ENCODE measurements at regions not wholly inside any gene's neighbourhood (a gene's known extent, or its start where the extent isn't known, plus 50 kb on each side); places are given as distances from the start of the nearest gene placed in this dataset.
"Not testable (repeated sequence)": the region's sequence is repeated elsewhere in the genome, so short reads cannot be mapped to it uniquely, and the experiment has no call there.

GRCh38 chr3:178202194-178202593, 334.0 kb upstream of the KCNMB2 start:
- no peak for DNase-seq

GRCh38 chr3:178203165-178203564, 333.1 kb upstream of the KCNMB2 start:
- DNase-seq: no peak

DNA sequence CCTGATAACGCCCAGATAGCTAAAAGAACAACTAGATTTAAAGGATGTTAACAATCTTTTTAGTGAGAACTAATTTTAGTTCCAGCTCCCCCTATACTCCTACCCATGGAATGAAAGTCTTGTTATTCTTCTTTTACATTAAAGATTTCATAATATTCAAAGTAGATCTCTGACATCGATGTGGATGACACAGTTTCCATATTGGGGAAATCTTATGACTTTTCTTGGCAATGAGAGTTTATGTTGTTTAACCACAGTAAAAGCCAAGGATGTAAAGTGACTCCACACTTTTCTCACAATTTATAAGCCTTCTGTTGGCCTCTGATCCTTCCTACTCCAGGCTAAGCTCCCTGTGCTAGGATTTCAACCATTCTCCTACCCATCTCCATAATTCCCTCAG, 332.6 kb upstream of the KCNMB2 start:
- DNase-seq: no peak

DNA sequence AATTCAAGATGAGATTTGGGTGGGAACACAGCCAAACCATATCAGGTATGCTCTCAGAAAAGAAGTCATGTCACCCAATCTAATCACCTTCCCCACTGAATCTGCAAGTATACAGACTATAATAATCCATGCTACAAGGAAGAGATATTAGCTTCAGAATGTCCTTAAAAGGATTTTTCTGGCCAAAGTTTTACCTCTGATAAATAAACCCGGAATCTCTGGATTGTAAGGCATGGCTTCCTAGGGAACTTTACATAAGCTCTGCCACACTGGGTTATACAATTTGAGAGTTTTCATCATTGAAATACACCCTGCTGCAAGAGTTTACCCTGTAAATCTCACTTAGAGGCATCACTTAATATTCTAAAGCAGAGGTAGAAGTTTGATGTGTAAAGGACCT, 330.5 kb upstream of the KCNMB2 start:
- no peak for DNase-seq

GRCh38 chr3:178206521-178206920, 329.7 kb upstream of the KCNMB2 start:
- no peak for DNase-seq

- not testable (repeated sequence) for DNase-seq
Observed at GRCh38 chr3:178207161-178207560, 329.1 kb upstream of the KCNMB2 start.

GRCh38 chr3:178207627-178208026, 328.6 kb upstream of the KCNMB2 start:
- not testable (repeated sequence) for DNase-seq

DNA sequence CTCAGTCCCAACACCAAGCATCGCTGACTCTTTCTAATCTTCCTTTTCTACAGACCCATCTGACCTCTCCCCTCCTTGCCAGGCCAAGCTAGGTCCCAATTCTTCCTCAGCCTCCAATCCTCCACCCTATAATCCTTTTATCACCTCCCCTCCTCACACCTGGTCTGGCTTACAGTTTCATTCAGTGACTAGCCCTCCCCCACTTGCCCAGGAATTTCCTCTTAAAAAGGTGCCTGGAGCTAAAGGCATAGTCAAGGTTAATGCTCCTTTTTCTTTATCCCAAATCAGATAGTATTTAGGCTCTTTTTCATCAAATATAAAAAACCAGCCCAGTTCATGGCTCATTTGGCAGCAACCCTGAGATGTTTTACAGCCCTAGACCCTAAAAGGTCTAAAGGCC, 327.1 kb upstream of the KCNMB2 start:
- DNase-seq: not testable (repeated sequence)

- not testable (repeated sequence) for DNase-seq
Observed at GRCh38 chr3:178209618-178210017, 326.6 kb upstream of the KCNMB2 start.

DNA sequence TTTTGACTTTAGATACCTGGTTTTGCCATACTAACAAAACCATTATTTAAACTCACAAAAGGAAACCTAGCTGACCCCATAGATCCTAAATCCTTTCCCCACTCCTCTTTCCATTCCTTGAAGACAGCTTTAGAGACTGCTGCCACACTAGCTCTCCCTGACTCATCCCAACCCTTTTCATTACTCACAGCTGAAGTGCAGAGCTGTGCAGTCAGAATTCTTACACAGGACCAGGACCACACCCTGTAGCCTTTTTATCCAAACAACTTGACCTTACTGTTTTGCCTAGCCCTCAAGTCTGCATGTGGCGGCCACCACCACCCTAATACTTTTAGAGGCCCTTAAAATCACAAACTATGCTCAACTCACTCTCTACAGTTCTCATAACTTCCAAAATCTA, 325.1 kb upstream of the KCNMB2 start:
- not testable (repeated sequence) for DNase-seq

DNA sequence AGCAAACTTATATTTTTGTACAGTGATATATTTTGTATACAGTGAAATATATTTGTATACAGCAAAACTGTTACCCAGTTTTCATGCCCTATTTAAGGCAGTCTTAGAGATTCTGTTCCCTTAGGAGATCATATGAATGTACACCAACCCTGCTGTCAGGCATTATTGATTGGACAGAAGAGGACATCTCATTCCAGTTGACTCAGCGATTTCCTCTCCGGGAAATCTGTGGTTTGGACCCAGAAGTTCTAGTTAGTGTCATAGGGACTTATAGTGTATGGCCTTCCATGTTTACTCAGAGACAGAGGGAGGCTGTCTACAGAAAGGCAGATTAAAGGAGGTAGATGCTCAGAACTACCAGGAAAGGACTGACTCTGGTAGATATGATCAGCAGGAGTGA, 318.8 kb upstream of the KCNMB2 start:
- DNase-seq: no peak

- DNase-seq: no peak
Observed at GRCh38 chr3:178218231-178218630, 318.0 kb upstream of the KCNMB2 start.

GRCh38 chr3:178219661-178220060, 316.6 kb upstream of the KCNMB2 start:
- not testable (repeated sequence) for DNase-seq

DNA sequence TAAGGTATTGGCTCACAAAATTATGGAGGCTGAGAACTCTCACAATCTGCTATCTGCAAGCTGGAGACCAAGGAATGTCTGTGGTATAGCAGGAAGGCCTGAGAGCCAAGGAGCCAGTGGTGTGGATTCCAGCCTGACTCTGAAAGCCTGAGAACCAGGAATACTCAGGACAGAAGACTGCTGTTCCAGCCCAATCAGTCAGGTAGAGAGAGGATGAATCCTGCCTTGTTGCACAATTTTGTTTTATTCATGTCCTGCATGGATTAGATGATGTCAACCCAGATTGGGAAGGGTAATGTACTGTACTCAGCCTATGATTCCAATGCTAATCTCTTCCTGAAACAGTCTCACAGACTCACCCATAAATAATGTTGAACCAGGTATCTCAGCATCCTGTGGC, 312.4 kb upstream of the KCNMB2 start:
- no peak for DNase-seq

DNA sequence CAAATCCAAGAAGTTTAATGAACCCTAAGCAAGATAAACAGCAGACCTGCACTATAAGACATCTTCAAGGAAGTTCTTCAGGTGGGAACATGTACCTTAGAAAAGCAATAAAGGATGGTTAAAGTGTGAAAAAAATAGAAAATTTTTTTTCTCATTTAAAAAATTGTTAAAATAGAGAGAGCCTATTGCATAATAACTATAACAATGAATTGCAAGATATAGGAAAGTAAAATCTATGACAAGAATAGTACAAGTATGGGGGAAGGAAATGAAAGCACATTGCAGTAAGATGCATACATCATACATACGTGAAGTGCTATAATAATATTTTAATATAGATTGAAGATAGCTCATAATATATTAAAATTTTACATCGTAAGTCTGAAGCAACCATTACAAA, 310.1 kb upstream of the KCNMB2 start:
- no peak for DNase-seq

DNA sequence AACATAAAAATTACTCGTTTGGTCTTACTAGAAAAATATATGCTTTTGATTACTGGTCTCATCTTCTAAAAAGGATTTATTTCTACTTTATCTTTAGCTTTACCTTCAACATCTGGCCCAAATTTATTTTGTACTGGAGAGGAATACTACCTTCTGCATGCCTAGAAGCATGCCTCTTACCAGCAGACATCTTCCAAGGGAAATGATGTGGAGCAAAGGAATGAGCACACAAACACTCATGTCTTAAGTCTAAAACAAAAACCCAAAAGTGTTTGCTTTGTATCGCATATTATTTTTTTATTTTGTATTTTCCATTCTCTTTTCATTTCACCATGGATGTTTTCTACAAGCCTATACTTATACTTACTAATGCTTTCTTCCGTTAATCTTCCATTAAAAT, 304.6 kb upstream of the KCNMB2 start:
- DNase-seq: no peak

- DNase-seq: no peak
Observed at GRCh38 chr3:178233371-178234071, 302.7 kb upstream of the KCNMB2 start.

DNA sequence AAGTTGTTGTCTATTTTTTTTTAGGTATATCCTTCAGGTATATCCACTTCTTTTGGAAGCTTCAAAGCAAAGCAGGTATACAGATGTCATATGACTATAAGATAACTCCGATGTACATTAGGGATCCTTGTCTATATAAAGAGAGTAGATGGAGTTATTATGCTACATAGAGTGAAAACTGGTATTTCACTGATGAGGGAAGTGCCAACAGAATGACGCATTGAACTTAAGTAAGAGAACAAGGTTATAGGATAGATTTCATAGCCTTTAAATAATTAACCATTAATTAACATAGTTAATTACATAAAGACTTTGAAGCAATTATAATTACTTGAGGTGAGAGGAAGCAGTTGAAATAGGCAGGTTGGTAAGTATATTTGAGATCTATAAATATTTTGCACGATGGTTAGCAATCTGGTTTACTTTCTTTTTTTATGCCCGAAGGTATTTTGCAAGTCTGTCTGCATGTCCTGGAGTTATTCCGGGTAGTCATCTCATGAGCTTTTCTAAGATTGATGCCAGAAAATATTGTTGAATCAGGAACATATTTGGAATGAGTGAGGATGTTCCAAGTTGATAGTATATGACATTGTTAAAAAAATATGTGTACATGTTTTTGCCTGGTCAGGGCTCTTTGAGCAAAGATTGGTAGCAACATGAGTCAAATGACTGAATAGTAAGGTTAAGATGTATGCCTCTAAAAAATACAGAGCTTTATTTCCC, 299.5 kb upstream of the KCNMB2 start:
- DNase-seq: no peak

DNA sequence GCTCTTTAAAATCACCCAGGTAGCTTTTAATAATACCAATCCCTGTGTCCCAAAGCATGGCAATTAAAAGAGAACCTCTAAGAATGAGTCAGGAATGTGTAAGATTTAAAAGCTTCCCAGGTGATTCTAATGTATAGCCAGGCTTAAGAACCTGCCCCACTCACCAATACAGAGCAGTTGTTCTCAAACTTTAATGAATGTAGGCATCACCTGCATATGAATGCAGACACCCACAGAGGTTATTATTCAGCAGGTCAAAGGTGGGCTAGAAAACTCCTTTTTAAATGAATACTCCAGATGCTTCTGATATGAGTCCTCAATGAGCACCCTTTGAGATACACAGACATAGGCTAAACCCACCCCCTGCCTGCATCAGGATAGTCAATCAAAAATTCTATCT, 298.1 kb upstream of the KCNMB2 start:
- no peak for DNase-seq

- DNase-seq: peak; percentile 82
Observed at GRCh38 chr3:178244733-178245709, 291.2 kb upstream of the KCNMB2 start.

- peak; percentile 24 for DNase-seq
Observed at GRCh38 chr3:178246004-178246403, 290.2 kb upstream of the KCNMB2 start.

GRCh38 chr3:178255315-178255714, 280.9 kb upstream of the KCNMB2 start:
- DNase-seq: no peak

DNA sequence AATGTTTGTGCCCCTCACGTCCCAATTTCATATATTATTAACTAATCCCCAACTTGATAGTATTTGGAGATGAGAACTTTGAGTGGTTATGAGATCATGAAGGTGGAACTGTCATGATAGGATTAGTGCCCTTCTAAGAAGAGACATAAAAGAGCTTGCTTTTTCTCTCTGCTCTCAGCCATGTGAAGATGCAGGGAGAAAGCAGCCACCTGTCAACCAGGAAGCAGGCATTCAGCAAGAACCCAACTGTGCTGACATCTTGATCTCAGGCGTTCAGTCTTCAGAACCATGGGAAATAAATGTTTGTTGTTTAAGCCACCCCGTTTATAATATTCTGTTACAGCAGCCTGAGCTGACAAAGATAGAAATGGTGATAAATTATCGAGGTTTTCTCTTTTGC, 278.7 kb upstream of the KCNMB2 start:
- DNase-seq: no peak

Measured in retina (tissue), 1 donor.